GM21529 (cell line): ENCODE measurements at regions not wholly inside any gene's neighbourhood (a gene's known extent, or its start where the extent isn't known, plus 50 kb on each side); places are given as distances from the start of the nearest gene placed in this dataset.
"Not testable (repeated sequence)": the region's sequence is repeated elsewhere in the genome, so short reads cannot be mapped to it uniquely, and the experiment has no call there.

ENCODE experiments used
- ATAC-seq: cut with Tn5 transposase; IDR thresholded peaks from one replicate; pipeline ENCODE4 v1.9.1; 2021; ENCODE audit not compliant: unreplicated experiment

DNA sequence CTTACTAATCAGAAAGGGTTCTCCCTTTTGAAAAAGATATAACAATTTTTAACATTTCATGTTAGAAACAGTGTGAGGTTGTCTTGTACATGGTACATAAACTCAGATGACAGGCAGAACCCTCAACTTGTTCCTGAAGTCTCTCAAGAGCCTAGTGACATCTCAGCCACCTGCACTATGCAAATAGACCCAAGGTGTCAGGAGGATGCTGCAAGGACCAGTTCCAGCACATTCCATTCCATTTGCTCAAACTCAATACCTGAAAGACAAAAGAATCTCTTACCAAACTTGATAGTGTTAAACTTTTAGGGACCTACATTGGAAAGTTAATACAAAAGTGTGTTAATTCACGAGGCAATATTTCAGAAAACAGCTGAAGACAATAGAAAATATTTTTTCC is 544.6 kb downstream of the CETN3 start:
- ATAC-seq, result no peak

- ATAC-seq, result no peak
These were observed 551.8 kb downstream of the CETN3 start for GRCh38 chr5:89857790-89858189.

- no peak for ATAC-seq
These were observed 554.1 kb downstream of the CETN3 start for GRCh38 chr5:89855417-89855816.

GRCh38 chr5:89851911-89852310 is 557.6 kb downstream of the CETN3 start:
- ATAC-seq, result no peak

- peak; percentile 43 for ATAC-seq
These were observed 559.1 kb downstream of the CETN3 start for GRCh38 chr5:89850513-89850865.

- peak; percentile 55 for ATAC-seq
These were observed 559.6 kb downstream of the CETN3 start for GRCh38 chr5:89849830-89850512.

- no peak for ATAC-seq
These were observed 561.8 kb downstream of the CETN3 start for GRCh38 chr5:89847743-89848142.

DNA sequence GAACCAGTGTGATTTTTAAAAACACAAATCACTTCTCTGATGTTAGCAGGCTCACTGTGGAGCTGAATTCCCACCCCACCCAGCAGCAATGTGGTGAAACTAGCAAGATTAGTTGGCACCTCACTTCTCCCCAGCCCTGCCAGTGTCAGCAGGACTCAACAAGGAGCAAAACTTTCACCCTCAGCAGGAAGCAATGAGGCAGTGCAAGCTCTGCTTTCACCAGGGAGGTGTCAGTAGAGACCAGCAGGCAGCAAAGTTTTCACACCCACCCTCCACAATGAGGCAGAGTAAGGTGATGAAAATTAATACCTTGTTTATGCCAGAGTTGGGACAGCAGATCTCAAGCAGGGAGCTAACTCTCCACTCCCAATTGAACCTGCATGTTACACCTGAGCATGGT is 565.0 kb downstream of the CETN3 start:
- ATAC-seq, result peak; percentile 44

- no peak for ATAC-seq
These were observed 567.0 kb downstream of the CETN3 start for GRCh38 chr5:89842531-89842930.

GRCh38 chr5:89840906-89841305 is 568.6 kb downstream of the CETN3 start:
- no peak for ATAC-seq

- no peak for ATAC-seq
These were observed 578.9 kb downstream of the CETN3 start for GRCh38 chr5:89830691-89831090.

DNA sequence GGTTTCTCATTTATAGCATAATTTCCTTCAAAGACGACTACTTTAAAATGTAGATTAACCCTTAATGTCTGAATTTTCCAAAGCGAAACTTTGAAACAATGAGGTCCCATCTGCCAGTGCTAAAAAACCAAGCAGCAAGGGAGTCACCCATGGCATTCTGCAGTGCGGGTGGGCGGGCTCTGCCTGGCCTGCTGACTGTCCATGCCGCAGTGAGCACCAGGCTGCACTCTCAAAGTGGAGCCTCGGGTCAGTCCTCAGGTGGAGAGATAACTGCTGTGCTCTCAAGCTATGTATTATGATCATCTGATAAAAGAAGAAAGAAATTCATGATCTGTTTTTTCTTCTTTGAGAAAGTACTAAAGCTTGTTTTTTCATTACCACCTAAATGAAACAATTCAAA is 581.6 kb downstream of the CETN3 start:
- ATAC-seq, result no peak

- no peak for ATAC-seq
These were observed 582.2 kb downstream of the CETN3 start for GRCh38 chr5:89827359-89827758.

GRCh38 chr5:89826938-89827337 is 582.6 kb downstream of the CETN3 start:
- no peak for ATAC-seq

DNA sequence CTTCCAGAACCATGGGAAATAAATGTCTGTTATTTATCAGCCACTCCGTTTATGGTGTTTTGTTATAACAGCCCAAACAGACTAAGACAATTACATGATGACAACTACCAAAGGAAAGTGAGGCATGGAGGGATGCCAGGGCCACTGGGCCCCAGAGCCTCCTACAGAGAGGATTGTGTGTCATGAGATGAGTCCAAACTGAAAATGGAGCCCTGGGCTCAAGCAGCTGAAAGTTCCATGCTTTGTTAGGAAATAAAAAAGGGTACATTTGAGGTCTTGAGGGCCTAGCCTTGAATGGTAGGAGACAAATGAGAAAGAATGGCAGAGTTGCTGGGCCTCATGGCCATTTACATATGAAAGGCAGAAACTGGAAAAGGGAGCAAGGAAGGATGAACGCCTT is 586.5 kb downstream of the CETN3 start:
- ATAC-seq, result no peak

DNA sequence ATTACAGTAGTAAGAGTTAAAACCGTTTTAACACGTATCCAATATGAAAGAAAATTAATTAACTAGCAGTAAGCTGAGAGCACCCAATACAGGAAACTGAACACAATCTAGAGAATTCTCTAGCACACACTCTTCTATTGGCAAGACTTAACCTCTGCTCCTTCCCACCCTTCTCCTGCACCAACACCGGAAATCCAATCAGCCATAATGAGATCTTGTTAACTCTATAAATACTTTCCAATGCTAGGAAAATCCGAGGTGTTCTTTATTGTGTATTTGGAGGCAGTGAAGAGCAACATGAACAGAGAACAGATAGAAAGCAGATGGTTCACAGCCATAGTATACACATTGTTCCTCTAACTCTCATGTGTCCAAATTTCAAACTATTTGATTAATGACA is 591.7 kb downstream of the CETN3 start:
- ATAC-seq, result no peak

GRCh38 chr5:89816038-89816437 is 593.5 kb downstream of the CETN3 start:
- no peak for ATAC-seq

GRCh38 chr5:89800735-89801134 is 608.8 kb downstream of the CETN3 start:
- not testable (repeated sequence) for ATAC-seq

- not testable (repeated sequence) for ATAC-seq
These were observed 615.1 kb downstream of the CETN3 start for GRCh38 chr5:89794504-89794903.

GRCh38 chr5:89779734-89780133 is 629.8 kb downstream of the CETN3 start:
- ATAC-seq, result not testable (repeated sequence)

DNA sequence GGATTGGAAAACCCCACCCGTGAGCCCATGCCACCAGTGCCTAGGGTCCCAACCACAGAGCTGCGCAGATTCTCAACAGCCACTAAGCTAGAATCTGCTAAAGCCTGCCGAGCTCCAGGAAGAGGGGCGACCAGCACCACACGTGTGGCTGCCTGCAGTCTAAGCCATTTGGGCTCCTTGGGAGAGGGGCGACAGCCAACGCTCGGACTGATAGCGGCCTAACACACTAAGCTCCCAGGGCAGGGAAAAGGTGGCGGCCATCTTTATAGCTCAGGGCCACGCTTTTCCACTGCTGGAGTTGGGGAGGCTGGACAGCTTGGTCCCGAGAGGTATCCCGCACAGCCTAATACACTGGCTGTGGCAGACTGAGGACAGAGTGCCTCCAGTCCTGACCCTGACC is 631.8 kb downstream of the CETN3 start:
- ATAC-seq, result no peak

DNA sequence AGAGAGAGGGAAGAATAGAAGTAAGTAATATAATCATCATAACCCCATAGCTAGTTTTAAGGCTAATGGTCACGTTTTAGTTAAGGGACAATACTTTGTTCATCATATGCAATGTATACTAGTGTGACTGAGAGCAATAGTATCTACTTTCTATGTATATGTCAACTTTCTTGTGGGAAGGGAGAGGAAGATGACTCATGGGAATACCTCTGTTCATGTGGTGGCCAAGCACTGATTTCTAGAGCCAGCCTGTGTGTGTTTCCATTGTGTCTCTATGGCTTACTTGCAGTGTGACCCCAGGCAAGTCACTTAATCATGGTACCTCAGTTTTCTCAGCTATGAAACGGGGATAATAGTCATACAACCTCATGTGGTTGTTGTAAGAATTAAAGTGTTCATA is 639.6 kb downstream of the CETN3 start:
- ATAC-seq, result no peak

GRCh38 chr5:89759802-89760201 is 649.8 kb downstream of the CETN3 start:
- ATAC-seq, result no peak
